NCI-H510A (cell line): ENCODE measurements at regions not wholly inside any gene's neighbourhood (a gene's known extent, or its start where the extent isn't known, plus 50 kb on each side); places are given as distances from the start of the nearest gene placed in this dataset.
"Not testable (repeated sequence)": the region's sequence is repeated elsewhere in the genome, so short reads cannot be mapped to it uniquely, and the experiment has no call there.

Source experiments
- DNase-seq: peaks from one replicate; lab custom pipeline; 2025; lab: John Stamatoyannopoulos, UW

DNA sequence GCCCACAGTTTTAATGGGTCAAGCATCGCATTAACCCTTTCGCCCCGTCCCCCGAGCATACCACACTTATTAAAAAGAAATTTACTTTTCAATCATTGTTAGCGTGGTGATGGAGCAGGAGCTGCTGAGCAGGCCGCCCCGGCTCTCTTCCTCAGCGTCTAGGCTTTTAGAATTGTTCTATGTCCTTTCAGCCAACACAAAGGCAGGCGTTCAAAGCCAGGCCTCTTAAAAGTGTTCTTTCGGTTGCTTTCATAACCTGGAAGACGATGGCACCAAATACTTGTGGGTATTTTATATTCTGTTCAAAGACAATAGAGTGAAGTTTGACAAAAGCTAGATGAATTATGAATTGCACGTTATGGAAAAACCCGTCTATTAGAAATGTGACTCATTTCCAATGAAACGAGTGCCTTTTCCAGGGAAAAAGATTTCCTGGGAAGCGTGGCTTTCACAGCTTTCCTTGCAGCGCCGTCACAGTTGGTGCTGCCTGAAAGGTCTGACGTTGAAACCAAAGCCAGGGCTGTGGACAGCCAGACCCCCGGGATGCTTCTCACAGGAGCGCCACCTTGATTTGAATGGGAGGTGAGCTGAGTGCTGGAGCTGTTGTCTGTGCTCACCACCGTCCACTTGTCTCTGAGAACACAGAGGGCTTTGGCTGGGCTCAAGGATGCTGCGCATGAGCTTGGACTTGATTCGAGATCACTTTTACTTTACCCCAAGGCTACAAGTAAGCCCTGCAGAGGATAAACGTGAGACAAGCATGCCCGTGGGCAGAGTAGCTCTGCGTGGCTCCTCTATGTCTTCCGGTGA, 78.8 kb downstream of the SOX1 start:
- DNase-seq, result no peak

DNA sequence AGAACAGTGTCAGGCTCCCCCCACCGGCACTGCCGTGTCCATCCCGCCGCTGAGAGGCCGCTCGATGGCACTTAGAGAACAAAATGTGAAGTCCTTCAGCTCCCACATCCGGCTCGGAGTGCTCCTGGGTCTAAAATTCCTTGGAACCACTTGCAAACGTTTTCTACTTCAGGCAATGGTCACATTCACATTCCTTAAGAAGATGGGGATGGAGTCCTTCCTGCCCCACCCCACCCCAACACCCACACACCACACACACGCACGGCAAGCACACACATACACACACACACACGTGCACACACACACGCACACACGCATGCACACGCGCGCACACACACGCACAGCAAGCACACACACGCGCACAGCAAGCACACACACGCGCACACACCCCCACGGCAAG, 83.4 kb downstream of the SOX1 start:
- peak; percentile 46 for DNase-seq

DNA sequence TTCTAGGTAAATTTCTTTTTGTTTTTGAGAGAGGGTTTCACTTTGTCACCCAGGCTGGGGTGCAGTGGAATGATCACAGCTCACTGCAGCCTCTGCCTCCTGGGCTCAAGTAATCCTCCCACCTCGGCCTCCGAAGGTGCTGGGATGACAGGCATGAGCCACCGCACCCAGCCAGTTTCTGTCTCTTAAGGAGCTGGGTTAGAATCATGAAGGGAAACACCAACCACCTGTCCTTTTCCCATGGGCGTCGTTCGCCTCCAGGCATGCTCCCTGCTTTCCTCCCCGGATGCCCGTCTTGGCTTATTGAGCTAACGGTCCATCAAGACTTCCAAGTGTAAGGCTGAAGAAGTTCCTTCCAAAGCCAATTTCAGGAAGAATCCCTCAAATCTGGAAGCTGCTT, 85.9 kb downstream of the SOX1 start:
- DNase-seq, result no peak

DNA sequence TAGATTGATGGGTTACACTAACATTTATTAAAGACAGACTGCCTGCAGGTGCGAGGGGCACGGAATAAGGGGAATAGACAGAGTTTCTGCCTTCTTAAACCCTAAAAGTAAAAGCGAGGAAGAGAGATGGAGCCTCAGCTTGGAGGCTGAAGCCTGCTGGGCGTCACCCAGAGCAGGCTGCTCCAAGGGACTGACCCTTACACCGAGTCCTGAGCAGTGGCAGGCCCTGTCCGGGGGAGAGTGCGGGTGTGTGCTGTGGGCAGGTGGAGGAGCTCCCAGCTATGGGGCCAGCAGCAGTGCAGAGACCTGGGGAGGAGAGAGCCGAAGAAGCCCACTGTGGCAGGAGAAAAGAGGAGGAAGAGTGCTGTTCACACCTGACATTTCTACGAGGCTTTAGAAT, 86.4 kb downstream of the SOX1 start:
- DNase-seq, result no peak

DNA sequence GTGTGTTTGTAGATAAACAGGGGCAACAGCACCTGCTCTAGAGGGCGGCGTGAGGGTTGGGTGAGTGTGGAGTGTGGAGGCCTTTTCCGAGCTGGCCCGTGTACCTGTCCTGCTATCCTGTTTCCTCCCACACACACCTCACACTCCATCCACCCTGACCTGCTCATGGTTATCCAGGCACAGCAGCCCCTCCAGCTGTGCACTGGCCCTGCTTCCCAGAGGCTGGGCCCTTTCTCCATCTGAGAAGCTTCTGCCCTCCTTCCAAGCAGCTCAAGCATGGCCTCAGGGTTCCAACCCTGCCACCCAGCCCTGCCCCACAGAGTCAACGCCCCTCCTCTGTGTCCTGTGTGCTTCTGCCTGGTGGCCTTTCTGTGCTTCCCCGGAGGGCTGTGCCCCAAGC, 86.9 kb downstream of the SOX1 start:
- no peak for DNase-seq

DNA sequence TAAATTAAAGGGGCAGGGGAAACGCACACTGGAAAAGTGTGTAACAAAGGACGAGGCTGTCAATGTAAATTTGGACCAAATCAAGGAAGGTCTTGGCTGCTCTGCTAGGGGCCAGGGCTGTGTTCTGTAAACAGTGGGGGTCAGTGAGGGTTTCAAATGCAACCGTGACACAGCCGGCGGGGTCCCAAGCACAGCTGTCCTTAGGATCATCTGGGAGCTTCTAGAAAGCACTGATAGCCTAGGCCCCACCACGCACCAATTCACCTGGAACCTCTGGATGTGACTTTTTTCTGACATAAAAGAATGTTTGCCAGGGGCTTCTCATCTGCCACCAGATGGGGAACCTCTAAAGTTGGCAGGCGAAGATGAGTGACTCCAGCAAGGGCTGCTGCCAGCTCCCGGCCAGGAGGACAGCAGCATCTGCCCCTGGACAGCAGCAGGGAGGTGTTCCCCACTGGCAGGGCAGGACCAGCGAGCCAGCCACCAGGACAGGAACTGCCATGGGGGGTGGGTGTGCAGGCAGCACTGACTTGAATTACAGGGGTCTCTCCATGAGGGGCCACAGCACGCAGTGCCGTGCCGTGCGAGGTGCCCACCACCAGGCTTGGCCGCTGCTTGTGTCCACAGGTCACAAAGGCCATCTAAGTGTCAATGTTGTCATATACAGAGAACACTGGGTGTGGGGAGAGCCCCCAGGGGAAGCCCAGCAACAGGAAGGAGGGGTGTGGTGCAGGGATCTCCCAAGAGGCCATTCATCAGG, 87.5 kb downstream of the SOX1 start:
- no peak for DNase-seq

DNA sequence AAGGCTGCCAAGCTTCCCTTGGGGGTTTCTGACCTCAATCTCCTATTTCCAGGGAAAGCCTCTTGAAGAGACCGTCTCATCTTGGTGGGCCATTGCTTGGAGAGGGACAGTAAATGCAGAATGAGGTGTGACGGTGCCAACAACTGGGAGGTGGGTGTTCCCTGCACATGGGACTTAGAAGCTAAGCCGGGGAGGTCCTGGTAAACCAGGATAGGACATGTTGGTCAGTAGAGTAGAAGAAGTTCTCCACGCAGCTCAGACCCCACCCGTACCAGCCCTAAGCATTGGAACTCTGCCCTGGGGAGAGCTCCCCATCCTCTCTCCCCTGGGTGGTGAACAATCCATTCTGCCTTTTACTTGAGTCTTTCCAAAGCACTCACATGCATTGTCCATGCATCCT, 92.0 kb downstream of the SOX1 start:
- no peak for DNase-seq

DNA sequence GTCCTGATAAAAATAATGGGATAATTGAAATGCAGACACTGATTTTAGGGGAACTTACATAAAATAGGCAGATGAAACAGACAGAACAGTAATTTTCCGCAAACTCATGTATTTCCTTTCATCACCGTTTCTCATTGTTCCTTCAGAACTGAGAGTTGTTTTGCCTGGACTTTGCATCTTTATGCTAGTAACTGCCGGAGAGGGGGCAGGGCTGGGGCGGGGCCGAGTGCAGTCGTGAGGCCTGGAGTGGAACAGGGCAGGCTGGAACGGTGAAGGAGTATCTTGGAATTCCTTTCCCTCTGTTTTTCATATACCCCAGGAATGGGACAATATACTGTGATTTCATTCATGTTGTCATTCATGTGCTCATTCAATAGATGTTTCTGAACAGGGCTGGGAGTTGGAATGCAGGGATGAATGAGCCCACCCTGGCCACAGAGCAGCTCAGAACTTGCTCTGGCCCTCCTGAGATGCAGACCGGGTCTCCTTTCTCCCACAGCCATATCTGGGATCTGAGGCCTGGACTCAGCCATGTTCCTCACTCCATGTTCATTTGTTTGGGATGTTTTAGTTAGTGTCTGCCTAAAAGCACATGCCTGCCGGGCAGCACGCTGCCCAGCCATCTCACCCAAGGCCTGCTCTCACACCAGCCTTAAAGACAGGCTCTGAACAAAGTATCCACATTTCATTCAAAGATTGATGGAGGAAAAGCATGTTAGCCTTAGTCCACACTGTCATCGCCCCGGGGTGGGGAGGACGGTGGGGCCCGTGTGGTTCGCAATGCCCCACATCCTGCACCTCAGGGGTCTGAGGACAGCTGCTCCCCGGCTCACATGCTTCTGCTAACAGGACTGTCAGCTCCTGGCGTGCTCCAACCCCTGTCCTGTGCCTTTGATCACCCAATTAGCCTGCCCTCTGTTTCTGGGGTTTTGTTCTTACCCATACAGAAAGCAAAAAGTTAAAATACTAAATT, 92.9 kb downstream of the SOX1 start:
- no peak for DNase-seq

DNA sequence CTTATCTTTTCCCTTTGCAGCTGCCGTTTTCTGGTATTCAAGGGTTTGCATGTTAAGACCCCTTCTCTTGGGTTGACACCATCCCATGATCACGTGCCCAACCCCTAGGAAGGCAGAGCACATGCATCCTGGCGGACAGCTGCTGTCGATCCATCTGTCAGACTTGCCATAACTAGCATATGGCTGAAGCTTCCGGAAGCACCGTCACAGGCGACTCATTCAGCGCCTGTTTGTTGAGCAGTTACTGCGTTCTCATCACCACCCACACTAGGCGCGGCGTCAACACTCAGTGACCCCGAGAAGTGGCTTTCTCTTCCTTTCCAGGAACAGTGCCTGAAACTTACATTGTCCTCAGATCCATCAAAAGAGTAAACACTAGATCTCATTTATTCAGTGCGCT, 93.6 kb downstream of the SOX1 start:
- DNase-seq, result no peak

DNA sequence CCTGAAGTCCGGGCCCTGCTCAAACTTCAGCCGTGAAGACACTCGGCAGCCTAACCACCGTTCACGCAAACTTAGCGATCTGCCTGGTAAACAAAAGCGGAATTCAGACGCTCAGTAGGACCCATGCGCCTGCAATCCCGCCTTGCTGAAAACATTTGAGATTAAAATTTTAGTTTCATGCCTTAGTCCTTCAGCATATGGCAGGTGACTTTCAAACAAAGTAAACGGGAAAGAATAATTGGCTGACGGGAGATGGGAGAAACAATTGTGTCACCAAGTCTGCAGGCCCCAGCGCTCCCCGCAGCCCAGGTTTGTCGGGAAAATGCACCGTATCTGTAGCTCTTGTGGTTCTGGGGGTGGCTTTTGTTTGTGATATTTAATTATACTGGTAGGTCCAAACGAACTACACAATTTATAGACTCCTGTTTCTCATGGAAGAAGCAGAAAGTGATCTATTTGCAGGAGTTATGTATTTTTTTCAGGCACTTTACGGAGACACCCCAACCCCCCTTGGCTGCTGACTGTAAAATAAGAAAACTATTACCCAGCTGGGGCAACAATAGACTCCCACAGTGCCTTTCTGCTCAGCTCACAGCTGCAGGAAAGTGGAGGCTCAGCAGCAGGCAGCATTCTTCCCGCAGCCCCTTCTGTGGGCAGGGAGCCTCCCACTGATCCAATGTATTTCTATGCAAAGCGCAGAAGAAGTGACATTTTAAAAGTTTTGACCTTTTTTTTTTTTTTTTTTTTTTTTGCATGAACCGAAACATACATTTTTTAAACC, 94.8 kb downstream of the SOX1 start:
- no peak for DNase-seq

DNA sequence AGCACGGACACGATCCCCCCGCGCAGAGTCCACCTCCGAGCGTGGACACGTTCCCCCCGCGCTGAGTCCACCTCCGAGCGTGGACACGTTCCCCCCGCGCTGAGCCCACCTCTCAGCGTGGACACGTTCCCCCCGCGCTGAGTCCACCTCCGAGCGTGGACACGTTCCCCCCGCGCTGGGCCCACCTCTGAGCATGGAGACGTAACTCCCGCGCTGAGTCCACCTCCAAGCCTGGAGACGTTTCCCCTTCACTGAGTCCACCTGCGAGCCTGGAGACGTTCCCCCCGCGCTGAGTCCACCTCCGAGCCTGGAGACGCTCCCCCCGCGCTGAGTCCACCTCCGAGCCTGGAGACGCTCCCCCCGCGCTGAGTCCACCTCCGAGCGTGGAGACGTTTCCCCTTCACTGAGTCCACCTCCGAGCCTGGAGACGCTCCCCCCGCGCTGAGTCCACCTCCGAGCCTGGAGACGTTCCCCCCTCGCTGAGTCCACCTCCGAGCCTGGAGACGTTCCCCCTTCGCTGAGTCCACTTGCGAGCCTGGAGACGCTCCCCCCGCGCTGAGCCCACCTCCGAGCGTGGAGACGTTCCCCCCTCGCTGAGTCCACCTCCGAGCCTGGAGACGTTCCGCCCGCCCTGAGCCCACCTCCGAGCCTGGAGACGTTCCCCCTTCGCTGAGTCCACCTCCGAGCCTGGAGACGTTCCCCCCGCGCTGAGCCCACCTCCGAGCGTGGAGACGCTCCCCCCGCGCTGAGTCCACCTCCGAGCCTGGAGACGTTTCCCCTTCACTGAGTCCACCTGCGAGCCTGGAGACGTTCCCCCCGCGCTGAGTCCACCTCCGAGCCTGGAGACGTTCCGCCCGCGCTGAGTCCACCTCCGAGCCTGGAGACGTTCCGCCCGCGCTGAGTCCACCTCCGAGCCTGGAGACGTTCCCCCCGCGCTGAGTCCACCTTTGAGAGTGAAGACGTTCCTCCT, 97.0 kb downstream of the SOX1 start:
- DNase-seq, result not testable (repeated sequence)

DNA sequence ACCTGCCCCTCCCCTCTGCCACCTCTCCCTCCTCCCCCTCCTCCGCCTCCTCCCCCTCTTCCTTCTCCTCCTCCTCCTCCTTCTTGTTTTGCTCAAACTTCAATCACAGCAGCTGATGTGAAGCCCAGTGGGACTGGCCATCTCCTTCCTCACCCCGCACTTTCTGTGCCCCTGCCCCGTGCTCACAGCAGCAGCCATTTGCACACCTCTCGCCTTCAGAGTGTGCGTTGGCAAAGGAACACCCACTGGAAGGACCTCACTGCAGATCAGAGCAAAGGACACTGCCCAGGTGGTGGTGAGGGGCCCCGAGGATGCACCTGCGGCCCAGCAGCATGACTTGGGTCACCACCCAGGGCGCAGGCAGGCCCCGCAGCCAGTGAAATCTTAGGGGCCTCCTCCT, 98.8 kb downstream of the SOX1 start:
- DNase-seq, result no peak

DNA sequence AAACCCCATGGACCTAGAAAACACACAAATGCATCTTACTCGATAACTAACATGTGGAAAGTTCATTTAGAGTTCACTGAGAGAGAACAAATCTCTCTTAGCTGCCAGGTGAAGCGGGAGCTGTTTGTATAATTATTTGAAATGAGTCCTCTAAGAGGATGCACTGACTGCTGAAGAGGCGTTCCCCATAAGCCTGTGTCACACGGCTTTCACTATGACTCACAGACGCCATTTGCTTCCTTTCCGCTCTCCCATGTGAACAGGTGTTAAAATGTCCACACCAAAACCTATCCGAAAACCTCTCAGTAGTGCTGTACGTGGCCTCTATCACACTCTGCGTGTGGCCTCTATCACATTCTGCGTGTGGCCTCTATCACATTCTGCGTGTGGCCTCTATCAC, 101.8 kb downstream of the SOX1 start:
- no peak for DNase-seq

DNA sequence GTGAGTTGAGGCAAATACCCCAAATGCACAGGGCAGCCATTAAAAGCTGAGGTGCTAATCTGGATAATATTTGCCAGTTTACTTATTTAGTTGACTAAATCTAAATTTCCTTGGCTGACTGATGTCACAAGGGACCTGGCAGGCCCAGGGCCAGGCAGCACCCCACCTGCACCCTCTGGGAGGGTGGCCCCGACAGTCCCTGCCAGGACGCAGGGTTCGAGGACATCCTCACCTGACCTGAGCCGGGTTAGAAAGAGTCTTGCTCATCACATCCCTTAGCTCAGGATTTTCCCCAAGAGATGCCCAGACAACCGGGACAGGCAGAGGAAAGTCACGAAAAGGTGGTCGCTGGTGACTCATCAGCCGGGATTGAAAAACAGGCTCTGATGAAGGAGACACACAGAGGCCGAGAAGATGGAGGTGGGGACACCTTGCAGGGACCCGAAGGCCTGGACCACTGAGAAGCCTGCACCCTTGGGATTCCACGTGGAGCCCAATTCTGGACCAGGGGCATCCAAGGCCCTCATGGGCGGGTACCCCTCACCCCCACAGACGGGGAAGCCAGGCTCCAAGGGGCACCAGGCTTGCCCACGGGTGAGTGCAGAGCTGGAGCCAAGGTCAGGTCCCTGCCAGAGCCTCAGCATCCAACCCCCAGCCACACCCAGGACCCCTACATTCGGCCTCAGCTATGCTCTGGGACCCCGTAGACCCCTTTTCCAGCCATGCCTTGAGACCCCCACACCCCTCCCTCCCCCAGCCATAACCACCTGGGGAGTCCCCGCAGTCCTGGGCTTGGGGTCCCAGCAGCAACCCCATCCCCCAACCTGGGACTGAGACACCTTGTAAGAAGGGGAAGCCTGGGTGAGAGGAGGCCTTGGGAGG, 103.2 kb downstream of the SOX1 start:
- no peak for DNase-seq

DNA sequence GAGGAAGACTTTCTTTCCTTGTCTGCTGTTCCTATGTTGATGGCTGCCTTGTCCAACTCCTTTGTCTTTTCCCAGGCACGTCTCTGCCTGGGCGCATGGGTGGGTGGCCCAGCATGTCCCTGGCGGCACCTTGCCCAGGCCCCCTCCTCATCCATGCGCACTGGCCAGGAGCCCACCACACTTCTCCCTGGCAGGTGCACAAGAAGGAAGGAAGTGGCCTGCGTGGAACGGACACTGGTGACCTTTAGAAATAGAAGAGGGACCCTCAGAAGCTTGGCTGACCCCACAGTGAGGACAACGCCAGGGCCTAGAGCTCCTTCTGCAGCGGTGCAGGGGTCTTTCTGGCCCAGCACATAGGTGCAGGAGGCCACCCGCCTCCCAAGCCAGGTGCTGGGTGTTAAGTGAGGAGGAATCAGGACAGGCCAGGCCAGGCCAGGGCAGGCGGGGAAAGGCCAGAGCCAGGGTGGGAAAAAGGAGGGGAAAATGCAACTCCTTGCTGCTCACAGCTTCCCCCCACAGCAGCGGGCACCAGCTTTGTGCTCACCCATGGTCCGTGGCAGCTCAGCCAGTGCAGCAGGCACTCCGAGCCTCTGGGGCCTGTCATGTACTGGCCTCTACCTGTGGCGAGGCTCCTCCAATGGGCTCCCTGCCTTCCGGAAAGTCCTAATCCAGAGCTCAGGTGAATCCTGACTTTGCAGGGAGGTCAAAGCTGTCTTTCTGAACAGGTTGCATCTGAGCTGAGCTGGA, 104.0 kb downstream of the SOX1 start:
- no peak for DNase-seq

DNA sequence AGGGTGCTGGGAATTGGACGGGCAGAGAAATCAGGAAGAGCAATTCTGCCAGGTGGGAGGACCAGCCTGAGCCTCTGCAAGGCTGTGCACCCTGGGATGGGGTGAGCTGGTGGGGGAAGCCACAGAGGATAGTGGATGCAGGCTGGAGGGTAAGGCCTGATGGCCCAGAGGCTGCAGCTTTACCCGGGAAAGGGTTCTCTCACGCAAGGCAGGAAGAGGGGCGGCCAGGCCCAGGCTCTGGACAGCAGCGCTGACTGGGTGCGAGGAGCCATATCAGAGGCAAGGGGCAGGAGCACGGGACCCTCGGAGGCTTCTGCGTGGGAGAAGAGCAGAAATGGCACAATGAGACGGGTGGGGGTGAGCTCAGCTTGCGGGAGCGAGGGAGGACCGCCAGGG, 104.6 kb downstream of the SOX1 start:
- no peak for DNase-seq

DNA sequence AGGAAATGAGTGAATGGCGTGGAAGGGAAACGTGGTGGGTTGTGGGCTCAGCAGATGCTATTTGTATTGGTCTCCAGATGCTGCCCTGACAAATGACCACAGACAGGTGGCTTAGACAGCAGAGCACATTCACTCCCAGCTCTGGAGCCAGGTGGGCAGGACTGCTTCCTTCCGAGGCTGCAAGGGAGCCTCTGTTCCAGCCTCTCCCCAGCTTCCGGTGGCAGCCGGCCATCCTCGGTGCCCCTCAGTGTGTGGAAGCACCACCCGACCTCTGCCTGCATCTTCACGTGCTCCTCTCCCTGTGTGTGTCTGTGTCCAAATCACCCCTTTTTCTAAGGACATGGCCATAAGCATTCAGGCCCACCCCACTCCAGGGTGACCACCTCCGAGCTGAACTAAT, 105.1 kb downstream of the SOX1 start:
- no peak for DNase-seq

DNA sequence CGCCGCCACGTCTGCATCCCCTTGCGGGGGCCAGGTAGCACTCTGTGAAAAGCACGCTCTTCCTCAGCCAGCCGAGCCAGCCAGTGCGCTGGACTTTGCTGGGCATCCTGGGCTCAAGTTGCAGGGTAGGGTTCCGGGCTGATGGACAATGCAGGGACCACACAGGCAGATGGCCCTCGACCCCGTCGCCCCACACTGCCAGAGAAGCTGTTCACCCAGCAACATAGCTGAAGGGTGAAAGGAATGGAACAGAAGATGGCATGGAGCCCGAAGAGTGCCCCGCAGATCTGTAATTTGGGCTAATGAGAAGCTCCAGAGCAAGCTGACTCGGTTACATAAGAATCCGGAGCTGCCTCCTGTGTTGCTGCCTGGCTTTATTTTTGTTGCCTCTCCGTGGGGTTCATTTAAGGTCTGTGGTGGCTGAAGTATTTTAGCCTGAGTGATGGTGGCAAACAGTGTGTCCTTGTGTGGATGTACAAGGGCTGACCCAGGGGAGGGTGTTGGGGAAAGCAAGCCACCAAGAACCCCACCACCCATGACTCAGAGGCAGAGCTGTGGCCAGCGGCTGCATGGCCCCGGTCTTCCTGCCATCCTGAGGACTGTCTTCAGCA, 105.8 kb downstream of the SOX1 start:
- no peak for DNase-seq
